GM19239 (cell line): ENCODE measurements at regions not wholly inside any gene's neighbourhood (a gene's known extent, or its start where the extent isn't known, plus 50 kb on each side); places are given as distances from the start of the nearest gene placed in this dataset.

Source experiments
- DNase-seq: peaks from one replicate; pipeline ENCODE4 v3.0.0; 2011; ENCODE audit warnings: low spot score; ENCODE audit not compliant: insufficient read length
- FAIRE-seq: peaks from 2 replicates; lab custom pipeline; 2011; peaks lifted over from hg19 to GRCh38; lab: Jason Lieb, UNC

DNA sequence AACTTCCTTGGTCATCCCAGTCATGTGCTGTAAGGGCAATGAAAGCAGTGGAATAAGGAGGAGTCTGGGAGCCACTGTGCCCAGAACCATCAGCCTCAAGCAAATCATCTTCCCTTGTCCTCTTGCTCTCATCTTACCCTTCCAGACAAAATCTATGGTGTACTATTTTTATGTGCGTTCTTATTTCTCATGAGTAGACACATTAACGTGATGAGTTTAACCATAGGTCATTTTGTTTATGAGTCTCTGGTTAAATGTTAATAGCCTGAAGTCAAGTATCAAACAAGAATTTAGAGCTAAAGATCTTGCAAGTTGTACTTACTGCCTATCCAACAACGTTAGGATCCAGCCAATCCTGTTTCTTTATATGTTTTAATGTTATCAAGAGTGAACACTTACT is 495.3 kb downstream of the SPRY1 start:
- no peak for FAIRE-seq

DNA sequence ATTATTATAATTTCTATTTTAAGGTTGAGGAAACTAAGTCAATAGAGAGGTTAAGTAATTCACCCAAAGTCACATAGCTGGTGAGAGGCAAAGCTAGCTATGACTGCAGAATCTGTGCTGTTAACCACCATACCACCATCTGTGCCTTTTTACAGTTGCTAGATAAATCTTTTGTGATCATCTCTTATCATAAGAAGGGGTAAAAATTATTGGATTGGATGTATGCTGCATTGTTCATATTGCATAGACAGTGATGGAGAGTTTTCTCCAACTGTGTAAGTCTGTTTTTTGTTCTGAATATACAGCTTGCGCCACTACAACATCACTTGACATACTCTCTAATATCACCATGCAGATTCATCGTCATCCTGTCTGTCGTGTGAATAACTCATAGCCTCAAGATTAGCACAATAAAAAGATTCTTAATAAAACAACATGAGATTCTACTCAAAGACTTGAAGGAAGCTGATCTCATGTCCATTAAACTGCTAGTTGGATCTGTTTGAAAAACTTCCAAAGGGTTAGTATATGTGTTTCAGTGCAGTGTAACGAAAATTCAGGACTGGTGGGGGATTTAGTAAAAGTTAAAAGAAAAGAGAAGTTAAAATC is 495.9 kb downstream of the SPRY1 start:
- DNase-seq = no peak

More for the DNA sequence above, 495.3 kb downstream of the SPRY1 start:
- no peak for DNase-seq

DNA sequence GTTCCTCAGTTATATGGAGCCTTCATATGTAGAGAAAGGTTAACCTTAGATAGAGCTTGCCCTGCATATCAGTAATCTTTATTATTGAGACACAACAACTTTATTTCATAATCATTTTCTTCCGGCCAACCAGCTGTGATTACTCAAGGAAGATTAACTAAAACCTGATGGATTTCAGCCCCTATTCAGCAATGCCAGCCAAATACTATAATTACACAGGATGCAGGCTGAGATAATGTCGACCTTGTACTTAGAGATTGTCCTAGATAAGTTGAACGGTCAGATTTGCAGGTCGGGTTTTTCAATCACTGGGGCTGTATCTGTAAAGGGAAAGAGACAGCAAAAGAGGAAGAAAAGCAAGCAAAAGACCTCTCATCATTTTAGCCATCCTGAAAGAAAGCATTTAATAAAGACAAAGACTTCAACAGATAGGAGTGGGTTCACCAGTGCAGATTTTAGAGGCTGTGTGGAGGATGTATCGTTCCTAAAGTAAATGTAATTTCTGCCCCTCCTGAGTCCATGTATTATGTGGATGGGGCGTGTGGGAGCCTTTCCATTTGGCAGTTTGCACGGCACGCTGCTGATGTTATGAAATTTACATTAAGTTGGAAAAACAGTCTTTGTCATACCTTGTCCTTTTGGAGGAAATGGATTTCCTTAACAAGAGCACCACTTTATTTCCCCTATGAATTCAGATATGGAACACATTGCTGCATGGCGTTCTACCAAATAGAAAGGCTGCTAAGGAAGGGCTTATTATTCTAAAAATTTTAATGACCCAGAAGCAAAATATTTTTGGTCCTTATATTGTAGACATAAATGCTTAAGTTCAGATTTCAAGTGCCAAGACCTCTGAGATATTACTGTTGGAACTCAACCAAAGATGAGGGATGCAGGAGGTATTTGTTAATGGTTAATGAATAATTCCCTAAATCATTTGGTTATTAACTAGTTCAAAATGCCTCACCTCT is 496.7 kb downstream of the SPRY1 start:
- FAIRE-seq (no peak), DNase-seq (no peak)

More for the DNA sequence above, 495.9 kb downstream of the SPRY1 start:
- FAIRE-seq = no peak

DNA sequence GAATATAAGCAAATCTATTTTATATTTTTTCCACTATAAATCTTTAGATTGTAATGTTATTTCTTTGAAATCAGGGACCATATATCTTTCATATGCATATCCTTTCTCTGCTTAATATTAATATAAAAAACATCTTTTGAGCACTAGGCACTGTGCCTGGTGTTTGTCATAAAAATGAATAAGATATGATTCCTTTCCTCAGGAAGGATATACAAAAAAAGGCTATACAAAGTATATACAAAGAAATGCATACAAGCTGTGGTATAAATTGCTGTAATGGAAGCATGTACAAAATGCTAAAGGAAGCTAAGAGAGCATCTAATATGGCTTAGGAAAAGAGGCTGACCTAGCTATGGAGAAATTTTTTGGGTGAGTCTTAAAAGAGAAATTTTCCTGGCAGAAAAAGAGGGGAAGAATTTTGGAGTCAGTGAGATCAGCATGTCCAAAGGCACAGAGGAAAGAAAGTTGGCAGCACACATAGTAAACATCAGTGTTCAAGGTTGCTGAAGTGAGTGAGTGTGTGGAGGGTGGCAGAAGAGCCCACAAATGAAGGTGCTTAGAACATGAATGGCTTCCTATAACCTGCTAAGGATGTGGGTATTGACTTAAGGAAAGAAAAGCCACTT is 500.0 kb downstream of the SPRY1 start:
- DNase-seq = no peak
- FAIRE-seq = no peak

DNA sequence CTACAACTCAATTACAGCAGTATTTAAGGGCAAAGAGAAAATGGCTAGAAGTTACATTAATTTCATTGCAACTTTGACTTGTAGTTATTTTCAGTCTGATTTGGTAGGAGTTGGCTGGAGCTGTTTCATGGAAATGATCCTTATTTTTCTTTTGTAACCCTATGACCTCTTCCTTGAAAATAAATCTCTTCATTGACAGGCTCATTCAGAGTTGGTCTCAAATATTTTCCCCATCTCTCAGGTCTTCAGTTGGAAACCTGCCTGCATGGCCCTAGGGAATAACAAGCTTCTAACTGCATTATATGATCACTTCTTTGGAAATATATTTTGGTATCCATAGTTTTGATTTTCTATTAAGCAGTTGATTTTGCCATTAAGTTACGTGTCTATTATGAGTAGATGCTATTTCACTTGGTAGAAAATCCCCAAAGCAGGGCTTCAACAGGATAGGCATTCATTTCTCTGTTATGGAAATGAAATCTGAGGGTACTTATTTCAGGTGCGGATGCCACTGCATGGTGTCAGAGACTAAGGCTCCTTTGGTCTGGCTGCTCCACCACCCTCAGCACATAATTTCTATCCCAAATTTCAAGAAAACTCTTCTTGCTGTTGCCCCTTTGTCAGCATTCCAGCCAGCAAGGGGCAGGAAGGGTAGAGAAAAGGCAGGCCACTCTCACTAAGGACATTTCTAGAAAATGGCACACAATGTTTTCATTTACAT is 502.5 kb downstream of the SPRY1 start:
- no peak for DNase-seq
- no peak for FAIRE-seq

DNA sequence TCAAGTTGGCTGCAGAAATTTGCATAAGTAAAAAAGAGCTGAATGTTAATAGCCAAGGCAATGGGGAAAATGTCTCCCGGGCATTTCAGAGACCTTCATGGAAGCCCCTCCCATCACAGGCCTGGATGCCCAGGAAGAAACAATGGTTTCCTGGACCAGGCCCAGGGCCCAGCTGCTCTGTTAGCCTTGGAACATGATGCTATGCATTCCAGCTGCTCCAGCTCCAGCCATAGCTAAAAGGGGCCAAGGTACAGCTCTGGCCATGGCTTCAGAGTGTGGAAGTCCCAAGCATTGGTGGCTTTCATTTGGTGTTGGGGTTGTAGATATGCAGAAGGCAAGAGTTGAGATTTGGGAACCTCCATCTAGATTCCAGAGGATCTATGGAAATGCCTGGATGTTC is 508.3 kb downstream of the SPRY1 start:
- FAIRE-seq = no peak
- no peak for DNase-seq

DNA sequence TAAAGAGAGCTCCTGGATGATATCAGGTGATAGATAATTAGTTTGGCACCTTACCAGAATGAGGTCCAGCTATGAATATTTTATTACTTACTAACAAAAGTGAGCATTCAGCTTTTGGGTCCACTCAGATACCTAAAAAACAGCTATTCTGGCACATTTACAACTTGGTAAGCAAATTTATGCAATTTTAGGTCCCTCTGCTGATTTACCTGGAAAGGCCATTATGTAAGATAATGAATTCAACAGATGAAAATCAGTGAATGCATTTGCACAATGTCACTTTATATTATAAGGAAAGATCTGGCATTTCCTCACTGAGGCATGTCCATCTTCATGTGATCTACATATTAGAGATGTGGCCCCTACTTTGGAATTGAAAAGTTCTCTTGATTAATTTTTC is 517.0 kb downstream of the SPRY1 start:
- DNase-seq (no peak), FAIRE-seq (no peak)

DNA sequence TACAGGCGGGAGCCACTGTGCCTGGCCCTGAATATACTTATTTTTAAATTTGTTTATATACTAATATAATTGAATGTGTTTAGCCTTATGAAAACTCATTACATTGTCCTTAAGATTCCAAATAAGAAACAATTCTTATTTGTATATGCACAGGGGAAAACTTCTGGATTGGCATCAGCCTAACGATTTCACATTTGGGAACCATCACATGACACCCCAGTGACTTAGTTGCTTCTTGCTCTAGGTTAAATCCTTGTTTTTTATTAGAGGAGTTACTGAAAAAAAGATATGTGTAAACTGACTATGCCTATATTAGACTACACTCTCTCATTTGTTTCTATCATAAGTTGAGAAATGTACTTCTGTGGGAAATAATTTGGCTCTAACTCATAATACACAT is 520.2 kb downstream of the SPRY1 start:
- FAIRE-seq (no peak), DNase-seq (no peak)

DNA sequence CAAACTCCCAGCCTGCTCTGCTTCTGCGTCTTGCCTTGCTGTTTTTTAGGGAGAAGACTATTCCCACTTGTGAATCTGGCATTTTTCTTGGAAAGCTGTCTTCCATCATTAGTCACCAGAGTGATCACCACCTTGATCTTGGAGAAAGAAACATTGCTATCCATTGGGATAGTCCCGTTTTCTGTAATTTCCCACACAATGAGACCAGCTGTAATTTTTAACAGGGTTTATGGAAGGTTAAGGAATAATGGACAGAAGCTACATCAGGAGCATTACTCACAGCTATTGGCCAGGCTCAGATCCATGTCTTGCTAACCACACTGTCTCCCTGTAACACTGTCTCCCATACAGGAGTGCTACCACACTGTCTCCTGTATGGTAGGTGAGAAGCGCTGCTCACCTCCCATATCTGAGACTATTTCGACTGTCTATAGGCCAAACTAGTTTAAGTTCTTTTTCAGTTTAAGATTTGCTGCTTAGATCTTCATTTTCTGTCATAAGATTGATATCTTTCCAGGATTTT is 523.0 kb downstream of the SPRY1 start:
- DNase-seq (no peak), FAIRE-seq (no peak)

DNA sequence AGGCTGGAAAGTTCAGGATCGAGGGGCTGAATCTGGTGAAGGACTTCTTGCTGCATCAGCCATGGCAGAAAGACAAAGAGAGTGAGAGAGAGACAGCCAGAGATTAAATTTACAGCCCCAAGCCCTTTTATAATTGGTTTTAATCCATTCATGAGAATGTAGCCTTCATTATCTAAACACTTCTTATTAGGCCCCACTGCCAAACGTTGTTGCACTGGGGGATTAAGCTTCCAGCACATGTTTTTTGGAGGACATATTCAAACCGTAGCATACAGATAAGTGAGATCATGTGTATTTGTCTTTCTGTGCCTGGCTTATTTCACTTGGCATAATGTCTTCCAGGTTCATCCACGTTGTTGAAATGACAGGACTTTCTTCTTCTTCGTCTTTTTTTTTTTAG is 524.7 kb downstream of the SPRY1 start:
- no peak for FAIRE-seq

DNA sequence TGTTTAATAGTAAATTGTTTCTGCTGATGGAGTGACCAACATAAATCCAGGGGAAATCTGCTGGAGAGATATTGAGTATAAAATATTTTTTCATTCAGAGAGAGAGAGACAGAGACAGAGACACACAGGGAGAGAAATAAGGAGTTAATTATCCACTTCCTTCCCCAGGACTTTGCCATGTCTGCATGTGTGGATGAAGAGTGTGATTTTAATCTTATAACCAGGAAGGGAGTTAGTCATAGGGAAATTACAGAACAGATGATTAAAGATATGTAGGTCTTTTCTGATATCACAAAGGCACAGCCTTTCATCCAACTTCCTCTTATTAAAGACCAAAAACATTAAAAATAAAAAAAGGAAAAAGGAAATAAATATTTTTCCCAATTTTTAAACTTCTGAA is 526.3 kb downstream of the SPRY1 start:
- FAIRE-seq (no peak), DNase-seq (no peak)

More for the DNA sequence above, 524.7 kb downstream of the SPRY1 start:
- no peak for DNase-seq

DNA sequence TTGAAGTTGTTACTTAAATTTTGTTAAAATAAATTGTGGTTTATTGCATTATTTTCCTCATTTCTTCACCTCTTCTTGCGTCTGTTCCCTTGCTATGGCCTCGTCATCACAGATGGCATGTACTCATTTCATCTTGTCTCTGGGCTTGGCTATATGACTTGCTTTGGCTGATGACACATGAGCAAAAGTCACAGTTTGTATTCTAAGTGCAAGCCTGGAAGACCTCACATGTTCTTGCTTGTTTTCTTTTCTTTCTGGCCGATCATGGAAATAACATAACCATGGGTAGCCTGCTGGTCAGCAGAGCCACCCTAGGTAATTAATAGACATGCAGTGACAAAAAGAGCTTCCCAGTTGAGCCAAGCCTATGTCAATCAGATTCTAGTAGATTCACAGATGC is 527.9 kb downstream of the SPRY1 start:
- DNase-seq (no peak), FAIRE-seq (no peak)

DNA sequence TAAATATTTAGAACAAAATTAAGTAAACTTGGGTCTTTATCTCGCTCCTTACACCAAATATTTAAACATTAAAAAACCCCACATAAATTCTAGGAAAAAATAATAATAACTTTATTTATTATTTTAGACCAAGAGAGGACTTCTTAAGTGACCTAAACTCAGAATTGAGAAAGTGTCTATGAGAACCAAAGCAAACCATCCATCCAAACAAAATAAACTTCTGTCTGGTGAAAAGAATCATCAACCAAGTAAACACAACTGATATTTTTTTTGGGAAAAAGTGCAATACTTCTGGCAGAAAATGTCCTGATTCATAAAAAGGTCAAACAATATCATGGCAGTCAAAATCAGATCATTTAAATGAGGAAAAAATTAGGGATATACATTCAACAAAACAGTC is 533.0 kb downstream of the SPRY1 start:
- no peak for FAIRE-seq
- DNase-seq = no peak

DNA sequence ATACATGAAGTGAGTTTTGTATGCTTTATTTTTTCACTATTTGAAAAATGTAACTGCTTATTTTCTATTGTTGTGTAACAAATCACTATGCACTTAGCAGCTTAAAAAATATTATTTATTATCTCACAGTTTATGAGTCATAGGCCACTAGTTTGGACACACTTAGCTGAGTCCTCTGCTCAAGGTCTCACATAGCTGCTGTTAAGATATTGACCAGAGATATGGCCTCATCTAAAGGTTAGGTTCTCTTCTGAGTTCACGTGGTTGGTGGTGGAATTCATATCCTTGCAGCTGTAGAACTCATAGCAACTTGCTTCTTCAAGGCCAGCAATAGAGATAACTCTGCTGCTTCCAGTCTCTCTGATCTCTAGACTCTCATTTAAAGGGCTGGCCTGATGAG is 534.4 kb downstream of the SPRY1 start:
- FAIRE-seq (no peak), DNase-seq (no peak)

DNA sequence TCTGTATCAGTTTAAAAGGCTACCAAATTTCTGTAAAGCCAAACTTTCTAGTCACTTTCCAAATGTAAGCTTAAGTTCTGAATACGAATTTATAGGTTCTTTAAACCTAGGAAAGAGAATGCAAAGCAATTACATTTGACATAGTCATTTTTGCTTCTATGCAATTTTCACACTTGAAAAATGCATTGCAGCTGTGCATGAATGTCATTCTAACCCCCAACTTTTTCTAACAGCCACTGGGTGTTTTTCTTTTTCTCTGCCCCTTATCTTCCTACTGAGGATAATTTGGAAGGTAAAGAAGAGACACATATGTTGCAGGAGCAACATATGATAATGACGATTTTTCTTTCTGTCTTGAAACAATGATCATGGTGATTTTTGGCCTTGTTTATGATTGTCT is 537.5 kb downstream of the SPRY1 start:
- DNase-seq = no peak
- no peak for FAIRE-seq

DNA sequence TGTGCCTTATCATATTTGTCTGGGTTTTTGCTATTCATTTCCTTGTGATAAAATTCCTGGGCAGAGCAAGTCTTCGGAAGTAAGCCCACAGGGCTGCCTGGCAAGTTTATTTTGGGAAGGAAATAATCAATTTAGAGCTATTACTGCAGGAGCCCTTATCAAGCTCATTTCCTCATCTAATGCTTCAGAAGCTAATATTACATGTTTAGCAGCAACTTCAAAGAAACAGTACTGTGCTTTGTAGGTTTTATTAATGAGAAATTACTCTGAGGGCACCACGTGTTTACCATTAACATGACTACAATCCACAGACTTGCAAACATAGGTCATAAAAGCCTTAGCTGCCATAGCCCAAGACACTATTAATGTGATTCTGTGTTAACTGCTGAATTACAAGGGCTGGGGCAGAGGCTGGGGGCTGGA is 540.0 kb downstream of the SPRY1 start:
- DNase-seq = no peak
- FAIRE-seq = no peak

DNA sequence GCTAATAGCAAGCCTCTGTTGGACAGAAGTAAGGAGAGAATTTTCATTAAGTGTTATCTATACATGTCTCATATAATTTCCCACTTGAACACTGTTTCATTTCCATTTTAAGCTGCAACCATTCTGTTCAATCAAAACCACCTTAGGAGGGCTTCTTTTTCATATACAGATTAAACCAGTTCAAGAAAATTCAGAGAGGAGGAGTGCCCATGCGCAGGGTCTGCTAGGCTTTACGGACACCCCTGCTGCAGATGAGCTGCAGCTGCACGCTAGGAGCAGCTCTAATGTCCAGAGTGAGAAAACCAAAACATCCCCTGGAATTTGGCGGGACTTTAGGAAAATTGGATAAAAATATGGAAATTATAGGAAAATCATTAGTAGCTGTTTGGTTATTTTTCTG is 541.0 kb downstream of the SPRY1 start:
- FAIRE-seq (no peak), DNase-seq (no peak)

DNA sequence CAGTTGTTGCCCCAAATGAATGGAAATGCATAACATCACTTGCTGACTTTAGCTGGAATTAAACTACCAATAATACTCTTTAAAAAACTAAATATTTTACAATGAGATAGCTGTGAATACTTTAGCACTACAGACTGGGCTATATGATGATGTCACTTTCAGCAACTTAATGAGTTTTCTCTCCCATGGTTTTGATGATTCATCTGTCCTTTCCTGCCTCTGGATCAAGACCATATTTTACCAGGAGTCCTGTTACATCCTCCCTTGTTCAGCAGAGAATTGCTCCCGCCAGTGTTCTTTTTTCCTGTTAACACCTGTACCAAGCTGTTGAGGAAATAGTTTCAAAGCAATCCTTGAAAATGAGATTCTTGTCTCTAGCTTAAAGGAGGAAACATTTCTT is 543.0 kb downstream of the SPRY1 start:
- DNase-seq (no peak), FAIRE-seq (no peak)

DNA sequence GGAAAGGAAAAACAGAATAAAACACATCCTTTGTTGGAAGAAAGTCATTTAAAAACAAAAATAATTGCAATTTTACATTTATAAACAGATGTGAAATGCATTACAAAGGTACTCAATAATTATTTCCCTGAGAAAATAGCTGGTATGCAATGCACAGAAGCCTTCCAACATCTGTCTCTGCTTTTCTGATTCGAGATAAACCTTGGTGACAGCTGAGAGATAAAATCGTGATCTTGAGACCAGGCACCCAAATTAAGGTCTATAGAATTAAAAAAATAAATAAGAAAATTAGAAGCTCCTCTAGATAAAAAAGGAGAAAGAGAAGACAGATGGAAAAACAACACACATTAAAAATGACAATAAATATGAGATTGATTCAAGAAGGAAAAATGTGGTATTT is 544.0 kb downstream of the SPRY1 start:
- DNase-seq = no peak
- no peak for FAIRE-seq

DNA sequence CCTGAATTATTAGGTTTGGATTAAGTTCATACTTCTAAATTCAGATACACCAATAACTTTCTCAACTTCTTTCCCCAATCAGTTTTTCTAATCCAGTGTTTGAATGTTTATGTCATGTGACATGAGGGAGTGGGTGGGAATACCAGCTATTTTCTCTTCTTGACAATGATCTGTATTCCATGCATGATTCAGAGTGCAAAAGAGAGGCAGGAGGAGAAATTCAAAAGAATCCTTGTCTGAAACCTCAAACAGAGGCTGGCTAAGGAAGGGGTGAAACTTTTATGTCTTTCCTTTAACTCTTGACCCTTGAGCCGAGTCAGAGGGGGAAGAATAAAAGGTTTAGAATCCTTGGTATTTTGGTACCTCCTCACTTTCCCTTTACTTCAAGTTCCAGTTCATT is 544.7 kb downstream of the SPRY1 start:
- no peak for FAIRE-seq
- no peak for DNase-seq
